BJ (cell line): ENCODE measurements at regions not wholly inside any gene's neighbourhood (a gene's known extent, or its start where the extent isn't known, plus 50 kb on each side); places are given as distances from the start of the nearest gene placed in this dataset.

Experiments
- CTCF ChIA-PET: fragments of 350-600 bp; formaldehyde crosslinking; extraction: SDS; loops from one replicate; lab custom pipeline; 2021; ENCODE audit warnings: antibody characterized with exemption, inconsistent platforms; lab: Yijun Ruan, JAX
- POLR2A ChIA-PET: fragments of 300-600 bp; sonication (Branson Sonifier 250); formaldehyde crosslinking; extraction: SDS; loops from one replicate; lab custom pipeline; 2021; ENCODE audit warnings: antibody characterized with exemption; lab: Charles Lee
- DNase-seq: peaks from one replicate; pipeline ENCODE4 v3.0.0-alpha.2; 2011; ENCODE audit warnings: low read depth
- H3K27me3 ChIP-seq: 2 replicates; pipeline ENCODE4 v1.6.0; 2011; ENCODE audit warnings: low read length; ENCODE audit not compliant: control insufficient read depth, insufficient read depth
- H3K36me3 ChIP-seq: 2 replicates; pipeline ENCODE4 v1.5.1; 2011; ENCODE audit warnings: low read length; ENCODE audit not compliant: control insufficient read depth, insufficient read depth
- H3K4me3 ChIP-seq: 2 replicates; pipeline ENCODE4 v1.5.1; 2011; ENCODE audit warnings: low read depth, mild to moderate bottlenecking, control low read depth, low read length
- TF ChIP-seq, protein P1 (sequence below): IDR thresholded peaks from 2 replicates; pipeline ENCODE4 v1.5.1; 2011; ENCODE audit warnings: low read depth, mild to moderate bottlenecking, control low read depth, inconsistent platforms, low read length, moderate library complexity; ENCODE audit not compliant: insufficient read depth

DNA sequence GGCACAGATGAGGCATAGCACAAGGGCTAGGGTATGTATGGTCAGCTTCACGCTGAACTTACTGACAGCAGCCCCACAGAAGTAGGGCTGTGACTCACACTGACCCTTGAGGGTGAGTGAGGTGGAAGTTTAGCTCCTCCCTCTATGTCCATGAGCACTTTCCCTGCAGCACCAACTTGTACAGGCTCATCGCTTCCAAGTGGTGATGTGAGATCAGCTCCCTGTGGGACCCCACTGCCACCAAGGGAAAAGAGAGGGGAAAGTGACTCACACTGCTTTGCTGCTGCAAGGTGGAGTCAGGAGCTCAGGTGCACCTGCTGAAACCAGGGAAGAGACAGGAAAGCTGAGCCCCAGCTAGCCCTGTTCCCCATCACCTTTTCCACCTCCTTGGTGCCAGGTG lies 91.5 kb downstream of the TEX51 start:
- H3K36me3 ChIP-seq = no peaks in the 10 kb centered on the region
- no peak for DNase-seq
- ChIA-PET POLR2A (no interaction called here), CTCF (interaction anchor here (2.4 kb wide), 1 partner anchor 19 kb away, joined by 10 read pairs; no protein-coding TSS in a partner anchor)
- peaks cover 6% of the 10 kb centered on the region; the same call in 1 of the 2 replicates for H3K27me3 ChIP-seq
- TF ChIP-seq, protein P1, sequence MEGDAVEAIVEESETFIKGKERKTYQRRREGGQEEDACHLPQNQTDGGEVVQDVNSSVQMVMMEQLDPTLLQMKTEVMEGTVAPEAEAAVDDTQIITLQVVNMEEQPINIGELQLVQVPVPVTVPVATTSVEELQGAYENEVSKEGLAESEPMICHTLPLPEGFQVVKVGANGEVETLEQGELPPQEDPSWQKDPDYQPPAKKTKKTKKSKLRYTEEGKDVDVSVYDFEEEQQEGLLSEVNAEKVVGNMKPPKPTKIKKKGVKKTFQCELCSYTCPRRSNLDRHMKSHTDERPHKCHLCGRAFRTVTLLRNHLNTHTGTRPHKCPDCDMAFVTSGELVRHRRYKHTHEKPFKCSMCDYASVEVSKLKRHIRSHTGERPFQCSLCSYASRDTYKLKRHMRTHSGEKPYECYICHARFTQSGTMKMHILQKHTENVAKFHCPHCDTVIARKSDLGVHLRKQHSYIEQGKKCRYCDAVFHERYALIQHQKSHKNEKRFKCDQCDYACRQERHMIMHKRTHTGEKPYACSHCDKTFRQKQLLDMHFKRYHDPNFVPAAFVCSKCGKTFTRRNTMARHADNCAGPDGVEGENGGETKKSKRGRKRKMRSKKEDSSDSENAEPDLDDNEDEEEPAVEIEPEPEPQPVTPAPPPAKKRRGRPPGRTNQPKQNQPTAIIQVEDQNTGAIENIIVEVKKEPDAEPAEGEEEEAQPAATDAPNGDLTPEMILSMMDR = no peak
- H3K4me3 ChIP-seq = no peak overlapping the region

DNA sequence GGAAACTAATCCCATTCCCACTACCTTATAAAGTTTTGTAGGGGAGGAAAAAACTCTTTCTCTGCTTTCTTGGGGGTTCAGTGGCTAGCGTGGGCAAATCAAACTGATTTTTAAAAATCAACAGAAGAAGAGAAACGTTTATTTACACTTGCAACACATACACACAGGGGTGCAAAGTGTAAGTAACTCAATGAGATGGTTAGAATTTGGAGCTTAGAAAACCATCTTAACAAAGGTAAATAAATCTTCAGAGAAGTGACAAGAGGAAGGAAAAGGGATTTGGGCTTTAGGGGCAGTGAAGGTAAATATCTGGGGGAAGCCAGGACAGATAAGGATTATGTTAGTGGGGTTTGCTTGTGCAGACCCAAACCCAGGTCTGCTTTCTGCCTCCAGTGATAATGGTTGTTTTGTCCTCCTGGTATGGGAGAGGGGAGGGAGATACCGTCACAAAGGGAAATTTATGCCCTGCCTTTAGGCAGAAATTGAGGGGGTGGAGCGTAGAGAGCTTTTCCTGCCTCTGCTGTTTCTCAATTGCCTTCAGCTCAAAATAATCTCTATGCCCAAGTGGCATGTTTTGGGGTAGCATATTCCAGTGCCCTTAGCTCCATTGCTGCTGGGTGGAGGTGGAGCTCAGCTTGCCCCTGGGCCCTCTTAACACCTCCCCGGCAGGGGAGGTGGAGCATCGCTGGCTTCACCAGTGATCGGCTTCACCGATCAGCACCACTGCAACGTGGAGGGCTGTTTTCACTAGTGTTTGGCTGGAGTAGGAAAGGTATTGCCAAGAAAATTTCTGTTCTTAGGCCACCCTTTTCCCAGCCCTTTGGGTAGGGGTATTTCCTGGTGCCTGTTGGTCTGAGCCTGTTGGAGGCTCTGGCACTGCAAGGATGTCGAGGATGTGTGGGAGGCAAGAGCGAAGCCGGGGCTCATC lies 92.2 kb downstream of the TEX51 start:
- CTCF ChIA-PET = interaction anchor here (2.4 kb wide), 1 partner anchor 20 kb away, joined by 10 read pairs; no protein-coding TSS in a partner anchor
- POLR2A ChIA-PET = no interaction called here
- Histone ChIP-seq H3K4me3 (no peak overlapping the region), H3K36me3 (no peaks in the 10 kb centered on the region), H3K27me3 (peaks cover 6% of the 10 kb centered on the region; the same call in 1 of the 2 replicates)
- DNase-seq = no peak
- TF ChIP-seq, protein P1 = no peak

DNA sequence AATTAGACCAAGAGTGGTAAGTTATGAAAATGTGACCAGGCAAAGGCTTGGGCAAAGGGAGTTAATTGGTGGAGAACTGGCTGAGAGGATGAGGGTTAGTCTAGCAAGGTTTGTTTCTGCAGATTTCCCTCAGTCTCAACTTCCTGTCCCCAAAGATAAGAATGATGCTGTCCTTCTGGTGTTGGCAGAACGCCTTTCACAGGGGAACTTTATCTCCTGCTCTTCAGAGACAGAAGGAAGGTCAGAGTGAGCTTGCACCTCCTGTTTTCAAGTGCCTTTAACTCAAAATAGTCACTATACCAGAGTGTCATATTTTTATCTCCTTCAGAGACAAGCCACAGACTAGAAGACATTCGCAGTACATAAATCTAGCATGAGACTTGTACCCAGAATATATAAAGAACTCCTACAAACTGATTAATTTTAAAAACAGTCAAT lies 95.7 kb downstream of the TEX51 start:
- Histone ChIP-seq H3K36me3 (no peaks in the 10 kb centered on the region), H3K27me3 (peaks cover 5% of the 10 kb centered on the region; the same call in 1 of the 2 replicates), H3K4me3 (no peak overlapping the region)
- ChIA-PET CTCF (no interaction called here), POLR2A (no interaction called here)
- TF ChIP-seq, protein P1 = no peak
- no peak for DNase-seq

DNA sequence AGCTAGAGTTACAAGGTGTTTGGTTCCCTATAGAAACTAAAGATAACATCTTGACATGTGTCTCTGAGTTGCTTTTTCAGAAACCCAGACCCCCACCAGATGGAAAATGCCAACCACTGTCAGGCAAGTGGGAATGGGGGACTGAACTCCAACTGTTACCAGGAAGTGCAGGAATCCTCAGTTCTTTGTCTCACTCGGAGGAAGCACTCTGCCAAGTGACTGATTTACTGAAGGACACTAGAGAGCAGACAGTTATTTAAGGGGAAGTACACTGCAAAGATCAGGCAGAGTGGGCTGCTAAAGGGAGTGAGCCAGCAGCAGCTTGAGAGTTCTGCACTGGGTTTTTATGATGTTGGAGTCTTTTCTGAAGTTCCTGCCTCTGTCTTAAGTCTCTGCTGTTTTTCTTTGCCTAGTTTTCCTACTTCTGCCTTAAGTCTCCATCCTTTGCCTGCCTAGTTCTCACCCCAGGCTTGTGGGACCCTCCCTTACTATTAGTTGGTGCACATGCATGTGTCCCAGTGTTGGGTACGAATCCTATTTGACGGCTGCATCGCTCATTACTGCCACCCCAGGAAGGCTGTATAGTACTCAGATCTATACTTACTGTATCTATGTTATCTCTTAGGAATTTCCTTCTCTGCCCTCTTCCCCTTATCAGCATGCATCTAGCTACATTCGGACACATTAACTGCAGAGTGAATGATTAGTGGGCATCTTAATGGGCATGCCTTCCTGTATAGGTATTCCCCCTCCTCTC lies 97.1 kb downstream of the TEX51 start:
- ChIA-PET CTCF (interaction anchor here (1.0 kb wide), 1 partner anchor 24 kb away, joined by 3 read pairs; no protein-coding TSS in a partner anchor), POLR2A (no interaction called here)
- Histone ChIP-seq H3K36me3 (no peaks in the 10 kb centered on the region), H3K4me3 (no peak overlapping the region), H3K27me3 (peaks cover 5% of the 10 kb centered on the region; the same call in 1 of the 2 replicates)
- no peak for DNase-seq
- TF ChIP-seq, protein P1 = no peak

DNA sequence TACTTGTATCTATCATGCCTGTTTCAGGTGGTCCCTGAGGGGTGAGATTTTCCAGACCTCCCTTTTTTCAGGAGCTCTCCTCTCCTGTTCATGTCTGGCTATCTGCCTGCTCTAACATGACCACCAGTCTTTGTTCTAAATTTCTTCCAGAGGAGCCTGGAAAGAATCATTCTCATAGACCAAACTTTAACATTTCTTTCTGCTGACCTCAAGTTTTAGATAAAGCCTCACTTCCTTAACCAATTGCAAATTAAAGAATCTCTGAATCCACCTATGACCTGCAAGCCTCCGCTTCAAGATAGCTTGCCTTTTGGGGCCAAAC lies 97.6 kb downstream of the TEX51 start:
- POLR2A ChIA-PET = no interaction called here
- CTCF ChIA-PET = interaction anchor here (1.0 kb wide), 1 partner anchor 25 kb away, joined by 3 read pairs; no protein-coding TSS in a partner anchor
- TF ChIP-seq, protein P1 = no peak
- Histone ChIP-seq H3K36me3 (no peaks in the 10 kb centered on the region), H3K27me3 (peaks cover 5% of the 10 kb centered on the region; the same call in 1 of the 2 replicates), H3K4me3 (no peak overlapping the region)
- DNase-seq = no peak
